Activated T-helper 1 cell treated with anti-CD3 and anti-CD28 coated beads, Interleukin-12 subunit alpha, Interleukin-12 subunit beta, Interleukin-2, Interleukin-4 antibody, amounts not matched to agents 30 ng/mL and 10 ng/mL and 1 ng/mL, durations not matched to agents 14 hours and 24 hours and 36 hours (primary cell): ENCODE measurements at regions not wholly inside any gene's neighbourhood (a gene's known extent, or its start where the extent isn't known, plus 50 kb on each side); places are given as distances from the start of the nearest gene placed in this dataset.

Experiments
- DNase-seq: peaks from one replicate; pipeline ENCODE4 v3.0.0; 2021; ENCODE audit warnings: low spot score
- H3K27ac Mint-ChIP-seq: one replicate; pipeline ENCODE4 v1.8.0; 2021; ENCODE audit warnings: mild to moderate bottlenecking, mixed read lengths
- H3K27me3 Mint-ChIP-seq: one replicate; pipeline ENCODE4 v1.8.0; 2022; ENCODE audit warnings: mild to moderate bottlenecking, moderate library complexity, mixed read lengths; ENCODE audit not compliant: insufficient read depth
- H3K36me3 Mint-ChIP-seq: one replicate; pipeline ENCODE4 v1.8.0; 2021; ENCODE audit warnings: low read depth, mixed read lengths
- H3K4me1 Mint-ChIP-seq: one replicate; pipeline ENCODE4 v1.8.0; 2021; ENCODE audit warnings: low read depth, mixed read lengths
- H3K4me3 Mint-ChIP-seq: one replicate; pipeline ENCODE4 v1.8.0; 2021; ENCODE audit warnings: mild to moderate bottlenecking, moderate library complexity, mixed read lengths
- H3K9me3 Mint-ChIP-seq: one replicate; pipeline ENCODE4 v1.8.0; 2021; ENCODE audit warnings: mixed read lengths
- intact Hi-C: fragments of 100-400 bp; cut with micrococcal nuclease; formaldehyde crosslinking; loops from one replicate; pipeline ENCODE4 v1.15.1; 2024

- intact Hi-C loops = no loop called here
- no peak for DNase-seq
- H3K27ac Mint-ChIP-seq = no peak overlapping the region
- H3K4me1 Mint-ChIP-seq = no peaks in the 10 kb centered on the region
- no peak overlapping the region for H3K4me3 Mint-ChIP-seq
- H3K27me3 Mint-ChIP-seq = no peaks in the 10 kb centered on the region
- no peaks in the 10 kb centered on the region for H3K36me3 Mint-ChIP-seq
- H3K9me3 Mint-ChIP-seq = no peaks in the 10 kb centered on the region
Measured at GRCh38 chr6:66245231-66245630, 538.2 kb upstream of the EYS start.

- intact Hi-C loops = no loop called here
- no peaks in the 10 kb centered on the region for H3K4me1 Mint-ChIP-seq
- no peaks in the 10 kb centered on the region for H3K27me3 Mint-ChIP-seq
- no peak overlapping the region for H3K27ac Mint-ChIP-seq
- no peaks in the 10 kb centered on the region for H3K9me3 Mint-ChIP-seq
- H3K36me3 Mint-ChIP-seq = no peaks in the 10 kb centered on the region
- no peak overlapping the region for H3K4me3 Mint-ChIP-seq
- DNase-seq = no peak
Measured at GRCh38 chr6:66238851-66239250, 531.8 kb upstream of the EYS start.

DNA sequence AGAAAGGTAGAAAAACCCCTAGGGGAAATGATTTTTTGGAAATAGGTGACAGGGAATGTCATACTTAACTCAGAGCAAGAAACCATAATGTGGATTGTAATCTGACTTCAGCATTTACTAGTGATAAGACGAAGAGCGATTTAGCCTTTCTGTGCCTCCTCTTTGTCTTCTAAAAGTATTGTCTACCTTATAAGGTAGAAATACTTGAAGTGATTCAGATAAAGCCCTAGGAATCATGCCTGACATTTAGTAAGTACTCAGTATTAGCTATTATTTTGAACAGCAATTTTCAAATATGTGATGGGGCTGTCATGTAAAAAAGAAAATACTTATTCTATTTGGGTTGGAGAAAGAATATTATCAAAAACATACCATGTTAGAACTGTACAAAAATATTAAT is 525.9 kb upstream of the EYS start:
- no peaks in the 10 kb centered on the region for H3K4me1 Mint-ChIP-seq
- H3K4me3 Mint-ChIP-seq = no peak overlapping the region
- peaks cover 8% of the 10 kb centered on the region for H3K9me3 Mint-ChIP-seq
- no peak overlapping the region for H3K27ac Mint-ChIP-seq
- no peak for DNase-seq
- intact Hi-C loops = no loop called here
- H3K27me3 Mint-ChIP-seq = no peaks in the 10 kb centered on the region
- no peaks in the 10 kb centered on the region for H3K36me3 Mint-ChIP-seq

GRCh38 chr6:66230591-66230990 is 523.6 kb upstream of the EYS start:
- Mint-ChIP-seq H3K27me3 (no peaks in the 10 kb centered on the region), H3K9me3 (peaks cover 8% of the 10 kb centered on the region), H3K27ac (no peak overlapping the region), H3K36me3 (no peaks in the 10 kb centered on the region), H3K4me3 (no peak overlapping the region), H3K4me1 (no peaks in the 10 kb centered on the region)
- intact Hi-C loops = no loop called here
- no peak for DNase-seq

GRCh38 chr6:66226109-66226508 is 519.1 kb upstream of the EYS start:
- no peak for DNase-seq
- no peaks in the 10 kb centered on the region for H3K36me3 Mint-ChIP-seq
- H3K4me1 Mint-ChIP-seq = no peaks in the 10 kb centered on the region
- H3K9me3 Mint-ChIP-seq = peaks cover 8% of the 10 kb centered on the region
- no peak overlapping the region for H3K27ac Mint-ChIP-seq
- intact Hi-C loops = no loop called here
- no peak overlapping the region for H3K4me3 Mint-ChIP-seq
- no peaks in the 10 kb centered on the region for H3K27me3 Mint-ChIP-seq

GRCh38 chr6:66210964-66211363 is 503.9 kb upstream of the EYS start:
- intact Hi-C loops = no loop called here
- DNase-seq = no peak
- Mint-ChIP-seq H3K27ac (no peak overlapping the region), H3K4me3 (no peak overlapping the region), H3K36me3 (no peaks in the 10 kb centered on the region), H3K4me1 (no peaks in the 10 kb centered on the region), H3K9me3 (peaks cover 18% of the 10 kb centered on the region), H3K27me3 (no peaks in the 10 kb centered on the region)

DNA sequence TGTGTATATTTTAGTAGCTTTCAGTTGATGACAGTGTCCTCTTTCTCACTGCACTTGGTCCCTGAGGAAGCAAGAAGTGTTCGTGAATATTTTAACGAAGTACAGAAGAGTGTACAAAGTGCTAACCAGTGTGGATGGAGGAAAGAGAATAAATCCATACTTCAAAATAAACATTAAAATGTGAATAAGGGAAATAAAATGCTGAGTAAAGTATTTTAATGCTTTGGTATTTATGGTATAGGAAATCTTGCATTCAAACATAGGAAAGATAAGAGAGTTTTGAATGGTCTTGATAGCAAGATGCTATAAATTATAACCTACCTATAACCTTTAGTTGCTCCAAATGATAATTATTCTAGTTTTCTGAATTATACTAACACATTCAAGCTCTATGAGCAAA is 493.4 kb upstream of the EYS start:
- H3K36me3 Mint-ChIP-seq = no peaks in the 10 kb centered on the region
- no peak overlapping the region for H3K27ac Mint-ChIP-seq
- intact Hi-C loops = no loop called here
- H3K4me1 Mint-ChIP-seq = no peaks in the 10 kb centered on the region
- no peak overlapping the region for H3K4me3 Mint-ChIP-seq
- DNase-seq = no peak
- H3K27me3 Mint-ChIP-seq = no peaks in the 10 kb centered on the region
- no peaks in the 10 kb centered on the region for H3K9me3 Mint-ChIP-seq

DNA sequence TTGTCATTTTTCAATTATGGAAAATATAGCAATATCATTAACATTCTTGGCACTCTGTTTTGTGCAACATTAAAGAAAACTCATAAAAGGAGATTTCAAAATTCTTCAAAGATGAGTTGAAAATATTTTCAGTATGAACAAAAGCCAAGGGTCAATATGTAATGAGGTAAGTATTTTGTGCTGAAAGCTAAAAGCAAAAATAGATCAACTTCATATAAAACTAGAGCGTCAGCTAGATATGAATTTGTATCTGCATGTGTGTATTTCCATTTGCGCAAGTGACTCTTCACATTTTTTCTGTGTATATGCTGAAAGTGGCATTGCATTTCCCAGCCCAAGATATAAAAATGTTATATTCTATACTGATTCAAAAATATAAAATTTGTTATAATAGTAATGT is 492.1 kb upstream of the EYS start:
- H3K9me3 Mint-ChIP-seq = no peaks in the 10 kb centered on the region
- no peak for DNase-seq
- intact Hi-C loops = no loop called here
- H3K4me1 Mint-ChIP-seq = no peaks in the 10 kb centered on the region
- H3K36me3 Mint-ChIP-seq = no peaks in the 10 kb centered on the region
- no peak overlapping the region for H3K4me3 Mint-ChIP-seq
- H3K27me3 Mint-ChIP-seq = no peaks in the 10 kb centered on the region
- H3K27ac Mint-ChIP-seq = no peak overlapping the region

DNA sequence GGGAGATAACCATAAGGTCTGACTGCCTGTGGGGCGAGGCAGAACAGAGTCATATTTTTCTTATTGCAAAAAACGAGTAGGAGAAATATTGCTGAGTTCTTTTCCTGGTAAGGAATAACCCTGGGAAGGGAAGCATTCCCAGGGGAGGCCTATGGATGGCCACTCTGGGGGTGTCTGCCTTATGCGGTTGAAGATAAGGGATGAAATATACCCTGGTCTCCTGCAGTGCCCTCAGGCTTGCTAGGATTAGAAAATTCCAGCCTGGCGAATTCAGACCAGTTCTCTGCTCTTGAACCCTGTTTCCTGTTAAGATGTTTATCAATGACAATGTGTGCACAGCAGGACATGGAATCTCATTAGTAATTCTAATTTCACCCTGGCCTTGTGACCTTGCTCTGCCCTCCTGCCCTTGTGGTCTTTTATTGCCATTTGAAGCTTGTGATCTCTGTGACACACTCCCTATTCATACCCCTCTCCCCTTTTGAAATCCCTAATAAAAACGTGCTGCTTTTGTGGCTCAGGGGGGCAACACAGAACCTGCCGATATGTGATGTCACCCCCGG is 491.1 kb upstream of the EYS start:
- Mint-ChIP-seq H3K4me1 (no peaks in the 10 kb centered on the region), H3K27me3 (no peaks in the 10 kb centered on the region), H3K27ac (no peak overlapping the region), H3K9me3 (no peaks in the 10 kb centered on the region), H3K4me3 (no peak overlapping the region), H3K36me3 (no peaks in the 10 kb centered on the region)
- intact Hi-C loops = no loop called here
- no peak for DNase-seq

- intact Hi-C loops = no loop called here
- Mint-ChIP-seq H3K4me3 (no peak overlapping the region), H3K9me3 (peaks cover 3% of the 10 kb centered on the region), H3K36me3 (no peaks in the 10 kb centered on the region), H3K4me1 (no peaks in the 10 kb centered on the region), H3K27ac (no peak overlapping the region), H3K27me3 (no peaks in the 10 kb centered on the region)
- no peak for DNase-seq
Measured at GRCh38 chr6:66190858-66191257, 483.8 kb upstream of the EYS start.

GRCh38 chr6:66189915-66190314 is 482.9 kb upstream of the EYS start:
- H3K4me1 Mint-ChIP-seq = no peaks in the 10 kb centered on the region
- H3K4me3 Mint-ChIP-seq = no peak overlapping the region
- no peaks in the 10 kb centered on the region for H3K36me3 Mint-ChIP-seq
- intact Hi-C loops = no loop called here
- H3K9me3 Mint-ChIP-seq = peaks cover 3% of the 10 kb centered on the region
- no peaks in the 10 kb centered on the region for H3K27me3 Mint-ChIP-seq
- H3K27ac Mint-ChIP-seq = no peak overlapping the region
- no peak for DNase-seq

- no peak for DNase-seq
- Mint-ChIP-seq H3K4me1 (no peaks in the 10 kb centered on the region), H3K9me3 (peaks cover 3% of the 10 kb centered on the region), H3K27ac (no peak overlapping the region), H3K4me3 (no peak overlapping the region), H3K27me3 (no peaks in the 10 kb centered on the region), H3K36me3 (no peaks in the 10 kb centered on the region)
- intact Hi-C loops = no loop called here
Measured at GRCh38 chr6:66186756-66187155, 479.7 kb upstream of the EYS start.

DNA sequence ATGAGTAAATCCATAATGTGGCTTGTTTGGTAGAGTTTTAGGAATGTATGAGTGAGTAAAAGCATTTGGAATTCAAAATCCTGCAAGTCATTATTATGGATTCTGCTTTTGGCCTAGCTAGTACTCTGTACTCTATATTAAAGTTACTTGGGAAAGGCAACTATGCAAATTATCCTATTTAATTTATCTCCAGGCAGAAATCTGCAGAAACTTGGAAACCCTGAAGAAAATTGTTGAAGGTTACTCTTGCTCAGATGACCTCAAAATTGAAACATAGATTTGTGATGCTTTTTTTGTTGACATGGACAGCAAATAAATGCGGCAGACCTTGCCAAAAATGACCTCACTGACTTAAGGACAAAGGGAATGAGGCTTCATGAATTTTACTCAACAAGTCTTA is 477.1 kb upstream of the EYS start:
- intact Hi-C loops = no loop called here
- H3K36me3 Mint-ChIP-seq = no peaks in the 10 kb centered on the region
- no peak overlapping the region for H3K27ac Mint-ChIP-seq
- no peaks in the 10 kb centered on the region for H3K4me1 Mint-ChIP-seq
- H3K27me3 Mint-ChIP-seq = no peaks in the 10 kb centered on the region
- no peak for DNase-seq
- H3K9me3 Mint-ChIP-seq = peaks cover 9% of the 10 kb centered on the region
- no peak overlapping the region for H3K4me3 Mint-ChIP-seq

GRCh38 chr6:66179361-66179760 is 472.3 kb upstream of the EYS start:
- H3K27ac Mint-ChIP-seq = no peak overlapping the region
- peaks cover 6% of the 10 kb centered on the region for H3K9me3 Mint-ChIP-seq
- no peak for DNase-seq
- H3K27me3 Mint-ChIP-seq = no peaks in the 10 kb centered on the region
- H3K36me3 Mint-ChIP-seq = no peaks in the 10 kb centered on the region
- no peaks in the 10 kb centered on the region for H3K4me1 Mint-ChIP-seq
- no peak overlapping the region for H3K4me3 Mint-ChIP-seq
- intact Hi-C loops = no loop called here
